Muscle of leg (tissue), 3 donors: ENCODE measurements at regions not wholly inside any gene's neighbourhood (a gene's known extent, or its start where the extent isn't known, plus 50 kb on each side); places are given as distances from the start of the nearest gene placed in this dataset.
A peak's percentile ranks its signal among the peaks of the same experiment; 100 is the strongest.

Experiments
- DNase-seq: peaks from one replicate; pipeline ENCODE4 v3.0.0; 2013
- H3K27ac ChIP-seq: one replicate; pipeline ENCODE4 v1.5.1; 2013; ENCODE audit warnings: mild to moderate bottlenecking, low read length, control low read depth
- H3K27me3 ChIP-seq: one replicate; pipeline ENCODE4 v1.6.1; 2013; ENCODE audit warnings: low read length; ENCODE audit not compliant: control insufficient read depth, insufficient read depth
- H3K36me3 ChIP-seq: one replicate; pipeline ENCODE4 v1.6.1; 2013; ENCODE audit warnings: low read length; ENCODE audit not compliant: control insufficient read depth, insufficient read depth
- H3K4me1 ChIP-seq: one replicate; pipeline ENCODE4 v1.6.1; 2013; ENCODE audit warnings: low read length; ENCODE audit not compliant: control insufficient read depth, insufficient read depth
- H3K4me3 ChIP-seq: one replicate; pipeline ENCODE4 v1.5.1; 2013; ENCODE audit warnings: low read length, control low read depth
- H3K9me3 ChIP-seq: replicated peaks from 2 replicates; pipeline ENCODE4 v1.6.1; 2013; ENCODE audit warnings: low read depth, low read length; ENCODE audit not compliant: control insufficient read depth
- WGBS: methylation state at CpG from one replicate; pipeline ENCODE4 v1.1.5; 2013; ENCODE audit warnings: missing lambda C conversion rate; ENCODE audit not compliant: insufficient coverage; 5-methylcytosine and 5-hydroxymethylcytosine counted together

DNA sequence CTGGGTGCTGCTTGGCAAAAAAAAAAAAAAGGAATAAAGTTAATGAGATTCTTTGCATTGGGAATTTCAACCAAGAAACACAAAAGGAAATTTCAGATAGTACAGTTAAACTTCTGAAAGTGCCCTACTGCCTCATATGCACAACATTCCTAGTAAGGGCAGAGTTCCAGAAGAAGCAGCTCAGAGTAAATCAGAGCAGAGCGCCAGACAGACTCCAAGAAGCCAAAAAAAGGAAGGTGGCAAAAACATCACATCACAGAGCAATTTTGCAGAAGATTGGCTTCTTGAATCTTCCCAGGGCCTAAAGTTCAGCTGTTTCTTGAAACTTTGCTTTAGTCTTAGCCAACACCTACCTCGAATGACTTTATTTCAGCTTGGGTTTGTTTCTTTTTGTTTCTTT is 544.1 kb downstream of the XPNPEP1 start:
- peak; percentile 64 for DNase-seq
- H3K4me3 ChIP-seq = no peak overlapping the region
- WGBS = 69% methylated on average over 2 of the region's 2 CpGs

DNA sequence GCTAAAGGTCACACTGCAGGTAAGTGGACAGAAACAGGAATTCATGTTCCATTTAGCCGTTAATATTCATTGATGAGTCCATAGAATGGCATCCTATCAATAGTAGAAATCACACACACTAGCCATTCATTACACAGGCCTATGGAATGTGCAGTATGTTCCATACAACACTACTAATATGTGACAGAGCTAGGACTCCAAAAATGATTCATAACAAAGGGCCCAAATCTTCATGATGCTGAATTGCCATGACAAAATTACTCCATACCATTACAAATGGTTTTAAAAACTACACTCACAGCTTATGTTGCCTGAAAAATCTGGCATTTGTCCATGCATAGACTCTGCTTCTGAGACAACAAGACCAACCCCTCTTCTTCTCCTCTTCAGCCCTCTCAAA is 549.1 kb downstream of the XPNPEP1 start:
- H3K27ac ChIP-seq = no peak overlapping the region
- H3K4me1 ChIP-seq = no peaks in the 10 kb centered on the region
- peak; percentile 37 for DNase-seq
- H3K9me3 ChIP-seq = no peaks in the 10 kb centered on the region
- no peaks in the 10 kb centered on the region for H3K27me3 ChIP-seq
- WGBS = no CpG with 5 or more reads among the region's 1 CpG
- no peaks in the 10 kb centered on the region for H3K36me3 ChIP-seq
- no peak overlapping the region for H3K4me3 ChIP-seq

More for the DNA sequence above, 544.1 kb downstream of the XPNPEP1 start:
- Histone ChIP-seq H3K27ac (no peak overlapping the region), H3K27me3 (no peaks in the 10 kb centered on the region), H3K4me1 (no peaks in the 10 kb centered on the region), H3K36me3 (no peaks in the 10 kb centered on the region), H3K9me3 (no peaks in the 10 kb centered on the region)

DNA sequence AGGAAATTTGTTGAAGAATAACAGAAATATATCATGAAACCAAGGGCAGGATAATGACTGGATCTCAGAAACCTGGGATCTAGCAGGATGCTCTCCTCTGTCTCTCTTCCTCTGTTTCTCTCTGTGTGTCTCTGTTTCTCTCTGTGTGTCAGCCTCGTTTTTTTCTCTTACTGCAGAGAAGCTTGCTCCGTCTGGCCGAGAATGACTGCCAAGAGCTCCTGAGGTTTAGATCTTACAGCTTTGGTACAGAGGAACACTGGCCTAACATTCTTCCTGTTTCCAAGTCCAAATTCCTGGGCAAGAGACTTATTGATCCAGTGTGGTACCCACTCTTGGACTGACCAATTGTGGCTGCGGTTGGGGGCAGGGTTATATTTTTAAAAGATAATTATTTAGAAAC is 564.0 kb downstream of the XPNPEP1 start:
- H3K4me1 ChIP-seq = no peaks in the 10 kb centered on the region
- no peak overlapping the region for H3K27ac ChIP-seq
- 27% methylated on average over 3 of the region's 4 CpGs for whole genome bisulfite sequencing
- no peaks in the 10 kb centered on the region for H3K36me3 ChIP-seq
- no peaks in the 10 kb centered on the region for H3K9me3 ChIP-seq
- no peak for DNase-seq
- H3K27me3 ChIP-seq = no peaks in the 10 kb centered on the region
- H3K4me3 ChIP-seq = no peak overlapping the region

DNA sequence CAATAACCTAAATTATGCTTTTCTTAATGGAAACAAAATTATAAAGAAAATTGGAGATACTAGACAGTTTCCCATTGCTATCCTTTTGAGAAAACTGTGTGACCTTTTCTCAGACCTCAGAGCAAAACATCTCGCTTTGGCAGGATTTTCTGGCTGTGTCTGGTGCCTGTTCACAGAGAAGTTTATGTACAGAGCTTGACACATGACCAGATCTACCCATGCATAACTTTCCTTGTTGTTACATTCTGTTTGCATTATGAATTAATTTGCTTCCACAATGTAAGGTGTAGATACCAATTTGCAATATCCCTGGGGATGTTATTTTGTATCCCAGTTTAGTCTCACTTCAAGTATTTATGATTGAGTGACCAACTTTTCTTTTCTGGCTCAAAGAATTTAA is 565.0 kb downstream of the XPNPEP1 start:
- Histone ChIP-seq H3K27ac (no peak overlapping the region), H3K27me3 (no peaks in the 10 kb centered on the region), H3K4me3 (no peak overlapping the region), H3K9me3 (no peaks in the 10 kb centered on the region), H3K36me3 (no peaks in the 10 kb centered on the region), H3K4me1 (no peaks in the 10 kb centered on the region)
- no CpG with 5 or more reads among the region's 1 CpG for WGBS
- DNase-seq = no peak

DNA sequence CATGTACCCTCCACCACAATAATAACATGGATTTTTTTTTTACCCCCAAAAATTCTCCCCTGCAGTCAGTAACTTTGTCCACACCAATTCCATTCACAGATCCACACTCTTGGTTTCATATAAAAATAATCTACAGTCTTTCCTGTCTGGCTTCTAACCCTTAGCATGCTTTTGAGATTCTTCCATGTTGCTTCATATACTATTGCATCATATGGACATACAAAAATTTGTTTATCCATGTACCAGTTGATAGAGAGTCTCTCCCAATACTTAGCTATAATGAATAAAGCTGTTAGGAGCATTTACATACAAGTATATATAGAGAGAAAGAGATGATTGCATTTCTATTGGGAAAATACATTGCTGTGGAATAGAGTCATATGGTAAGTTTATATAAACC is 575.0 kb downstream of the XPNPEP1 start:
- Histone ChIP-seq H3K4me3 (no peak overlapping the region), H3K9me3 (peaks cover 4% of the 10 kb centered on the region), H3K27me3 (no peaks in the 10 kb centered on the region), H3K27ac (no peak overlapping the region), H3K4me1 (no peaks in the 10 kb centered on the region), H3K36me3 (no peaks in the 10 kb centered on the region)
- no peak for DNase-seq

DNA sequence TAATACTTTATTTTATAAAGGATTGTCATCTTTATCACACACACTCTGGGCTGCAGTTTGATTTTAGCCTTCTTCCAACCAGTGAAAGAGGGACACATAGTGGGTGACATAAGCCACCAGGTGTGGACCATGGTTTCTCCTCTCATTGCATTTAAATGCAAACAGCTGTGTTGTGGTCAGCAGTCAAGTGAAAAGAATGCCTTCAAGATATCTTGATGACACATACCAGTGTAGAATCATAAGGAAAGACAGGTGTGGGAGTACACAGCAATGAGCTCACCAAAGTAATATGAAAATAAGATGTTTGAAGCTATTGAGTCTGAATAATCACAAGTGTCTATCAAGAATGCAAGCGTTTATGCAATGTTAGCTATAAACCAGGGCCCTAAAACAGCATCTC is 580.0 kb downstream of the XPNPEP1 start:
- Histone ChIP-seq H3K4me3 (no peak overlapping the region), H3K9me3 (no peaks in the 10 kb centered on the region), H3K27ac (no peak overlapping the region), H3K4me1 (no peaks in the 10 kb centered on the region), H3K27me3 (no peaks in the 10 kb centered on the region), H3K36me3 (no peaks in the 10 kb centered on the region)
- DNase-seq = peak; percentile 47
- WGBS = no CpG with 5 or more reads among the region's 1 CpG

DNA sequence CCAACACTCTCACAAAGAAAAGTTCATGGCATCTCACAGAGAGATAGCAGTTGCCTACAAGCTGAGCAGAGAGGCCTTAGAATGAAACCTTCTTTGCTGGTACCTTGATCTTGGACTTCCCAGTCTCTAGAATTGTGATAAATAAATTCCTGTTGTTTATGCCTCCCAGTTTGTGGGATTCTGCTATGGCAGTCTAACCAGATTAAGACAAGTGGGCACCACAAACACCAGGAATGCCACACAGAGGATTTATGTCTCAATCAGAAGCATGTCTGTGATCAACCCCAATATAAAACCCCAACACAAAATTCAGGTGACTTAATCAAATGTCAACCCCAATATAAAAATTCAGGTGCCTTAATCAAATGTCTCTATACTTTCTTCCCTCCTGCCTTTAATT is 581.3 kb downstream of the XPNPEP1 start:
- H3K36me3 ChIP-seq = no peaks in the 10 kb centered on the region
- H3K4me1 ChIP-seq = no peaks in the 10 kb centered on the region
- no peak overlapping the region for H3K4me3 ChIP-seq
- H3K27ac ChIP-seq = no peak overlapping the region
- no peak for DNase-seq
- no peaks in the 10 kb centered on the region for H3K9me3 ChIP-seq
- no peaks in the 10 kb centered on the region for H3K27me3 ChIP-seq

DNA sequence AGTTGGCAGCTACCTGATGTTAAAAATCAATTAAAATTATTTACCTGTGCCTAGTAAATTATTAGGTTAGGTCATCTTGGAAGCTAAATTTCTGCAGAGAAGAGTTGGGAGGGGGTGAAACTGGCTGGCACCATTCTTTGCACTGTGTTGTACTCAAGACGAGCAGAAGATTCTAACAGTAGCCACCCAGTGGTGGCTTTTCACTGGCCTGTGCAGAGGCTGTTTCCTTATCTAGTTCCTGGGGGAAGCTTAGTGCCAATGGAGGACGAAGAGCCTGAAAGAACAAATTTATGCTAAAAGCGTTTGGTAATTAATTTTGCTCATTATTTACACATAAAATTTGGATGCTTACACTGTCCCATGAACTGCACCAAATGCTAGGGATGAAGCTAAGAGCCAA is 595.3 kb downstream of the XPNPEP1 start:
- Histone ChIP-seq H3K4me3 (no peak overlapping the region), H3K9me3 (no peaks in the 10 kb centered on the region), H3K27ac (no peak overlapping the region), H3K36me3 (no peaks in the 10 kb centered on the region), H3K4me1 (no peaks in the 10 kb centered on the region), H3K27me3 (no peaks in the 10 kb centered on the region)
- no CpG with 5 or more reads among the region's 3 CpGs for WGBS
- no peak for DNase-seq

DNA sequence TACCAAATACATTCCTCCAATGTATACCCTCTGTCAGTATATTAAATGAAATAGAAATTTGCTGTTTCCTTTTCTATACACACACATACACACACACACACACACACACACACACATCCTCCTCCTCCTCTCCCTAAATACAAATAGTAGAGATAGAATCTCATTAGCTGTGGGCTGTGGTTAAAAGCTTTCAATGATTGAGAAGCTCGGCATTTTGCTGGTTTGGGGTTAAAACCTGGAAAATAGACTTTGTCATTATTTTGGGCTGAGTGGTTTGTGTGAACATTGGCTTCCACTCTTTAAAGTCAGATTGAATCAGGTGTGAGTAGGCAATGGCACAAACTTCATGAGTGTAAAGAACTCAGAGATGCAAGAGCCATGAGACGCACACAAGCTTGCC is 596.0 kb downstream of the XPNPEP1 start:
- Histone ChIP-seq H3K4me3 (no peak overlapping the region), H3K27ac (no peak overlapping the region), H3K4me1 (no peaks in the 10 kb centered on the region), H3K36me3 (no peaks in the 10 kb centered on the region), H3K27me3 (no peaks in the 10 kb centered on the region), H3K9me3 (no peaks in the 10 kb centered on the region)
- WGBS = 100% methylated on average over 1 of the region's 2 CpGs
- no peak for DNase-seq

DNA sequence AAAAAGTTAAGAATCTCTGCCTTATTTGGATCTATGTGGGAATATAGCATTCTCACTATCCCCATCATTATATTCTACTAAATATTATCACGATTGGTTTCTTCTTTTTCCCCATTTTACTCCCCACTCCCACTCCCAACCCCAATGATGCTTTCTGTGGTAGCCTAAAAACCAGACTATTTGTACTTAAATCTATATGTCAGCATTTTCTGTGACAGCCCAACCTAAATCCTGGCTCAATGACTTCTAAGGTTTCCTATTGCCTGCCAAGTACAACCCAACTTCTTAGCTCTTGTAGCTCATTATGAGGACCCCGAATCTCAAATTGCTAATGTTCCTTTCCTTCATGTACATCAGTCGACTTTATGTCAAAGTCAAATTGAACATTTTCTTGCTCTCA is 598.6 kb downstream of the XPNPEP1 start:
- Histone ChIP-seq H3K27me3 (no peaks in the 10 kb centered on the region), H3K9me3 (peaks cover 3% of the 10 kb centered on the region), H3K4me3 (no peak overlapping the region), H3K27ac (no peak overlapping the region), H3K36me3 (no peaks in the 10 kb centered on the region), H3K4me1 (no peaks in the 10 kb centered on the region)
- no peak for DNase-seq
- 93% methylated on average over 2 of the region's 3 CpGs for WGBS

DNA sequence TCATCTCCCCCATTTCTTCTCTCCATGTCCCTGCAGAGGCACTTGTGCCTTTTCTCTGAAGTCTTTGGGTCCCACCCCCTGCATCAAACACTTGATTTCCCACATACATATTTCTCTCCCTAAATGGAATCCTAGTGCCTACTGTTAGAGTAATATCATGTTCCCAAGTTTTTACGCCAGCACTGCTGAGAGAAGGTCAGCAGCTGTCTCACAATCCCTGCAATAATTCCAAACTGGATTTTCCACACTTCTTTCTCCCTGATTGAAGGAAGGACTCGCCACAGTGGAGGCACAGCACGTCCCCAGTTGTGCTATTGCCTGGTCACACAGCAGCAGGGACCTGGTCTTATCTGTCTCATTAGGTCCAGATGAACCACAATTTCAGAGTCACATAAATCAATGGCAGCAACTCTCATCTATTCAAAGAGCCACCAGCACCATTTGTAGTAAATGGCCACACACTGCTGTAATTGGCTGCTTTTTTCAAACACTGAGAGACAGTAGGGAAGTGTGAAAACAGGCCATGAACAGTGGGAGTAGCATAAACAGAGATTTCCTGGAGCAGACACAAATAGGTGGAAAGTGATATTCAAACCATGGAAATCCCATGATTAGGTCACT is 605.5 kb downstream of the XPNPEP1 start:
- peak; percentile 69 for DNase-seq
- Histone ChIP-seq H3K36me3 (no peaks in the 10 kb centered on the region), H3K27me3 (no peaks in the 10 kb centered on the region), H3K4me1 (peaks cover 12% of the 10 kb centered on the region), H3K4me3 (no peak overlapping the region), H3K9me3 (peaks cover 3% of the 10 kb centered on the region), H3K27ac (peak overlapping the region; percentile 37)
- WGBS = 40% methylated on average over 3 of the region's 3 CpGs
